Erythroblast (primary cell): ENCODE measurements at regions not wholly inside any gene's neighbourhood (a gene's known extent, or its start where the extent isn't known, plus 50 kb on each side); places are given as distances from the start of the nearest gene placed in this dataset.

Experiments
- DNase-seq, 2 experiments: peaks; one replicate each; lab custom pipeline; 2025; lab: John Stamatoyannopoulos, UW
- GATA1 ChIP-seq: IDR thresholded peaks from 2 replicates; pipeline ENCODE4 v1.6.1; 2011; ENCODE audit warnings: low read depth, mild to moderate bottlenecking, control low read depth, low read length, moderate library complexity
- POLR2A ChIP-seq: IDR thresholded peaks from 2 replicates; pipeline ENCODE4 v1.6.1; 2011; ENCODE audit warnings: mild to moderate bottlenecking, low read length

GRCh38 chr3:177992993-177993970 lies 543.0 kb upstream of the KCNMB2 start:
- DNase-seq = no peak
- TF ChIP-seq POLR2A (no peak), GATA1 (no peak)

- TF ChIP-seq GATA1 (no peak), POLR2A (no peak)
- DNase-seq = no peak
These were observed 541.3 kb upstream of the KCNMB2 start for GRCh38 chr3:177994976-177995375.

- TF ChIP-seq GATA1 = no peak
- TF ChIP-seq POLR2A = no peak
These were observed 540.7 kb upstream of the KCNMB2 start for GRCh38 chr3:177995381-177996085.

GRCh38 chr3:178001670-178002101 lies 534.5 kb upstream of the KCNMB2 start:
- DNase-seq = no peak
- TF ChIP-seq POLR2A (no peak), GATA1 (no peak)

More at GRCh38 chr3:177995381-177996085, 540.7 kb upstream of the KCNMB2 start:
- no peak for DNase-seq

- DNase-seq = no peak
- TF ChIP-seq POLR2A (no peak), GATA1 (no peak)
These were observed 534.1 kb upstream of the KCNMB2 start for GRCh38 chr3:178002113-178002512.

GRCh38 chr3:178003756-178004155 lies 532.5 kb upstream of the KCNMB2 start:
- TF ChIP-seq POLR2A (no peak), GATA1 (no peak)
- DNase-seq = no peak

GRCh38 chr3:178005961-178006360 lies 530.3 kb upstream of the KCNMB2 start:
- DNase-seq = no peak
- TF ChIP-seq POLR2A (no peak), GATA1 (no peak)

GRCh38 chr3:178010306-178010705 lies 525.9 kb upstream of the KCNMB2 start:
- TF ChIP-seq POLR2A = no peak
- no peak for TF ChIP-seq GATA1
- no peak for DNase-seq

- no peak for TF ChIP-seq GATA1
- TF ChIP-seq POLR2A = no peak
- DNase-seq = no peak
These were observed 516.6 kb upstream of the KCNMB2 start for GRCh38 chr3:178019645-178020044.

GRCh38 chr3:178022599-178022998 lies 513.6 kb upstream of the KCNMB2 start:
- DNase-seq = no peak
- TF ChIP-seq GATA1 = no peak
- TF ChIP-seq POLR2A = no peak

GRCh38 chr3:178028933-178029332 lies 507.3 kb upstream of the KCNMB2 start:
- TF ChIP-seq POLR2A = no peak
- TF ChIP-seq GATA1 = no peak
- DNase-seq = no peak

- TF ChIP-seq GATA1 (no peak), POLR2A (no peak)
- DNase-seq = no peak
These were observed 499.6 kb upstream of the KCNMB2 start for GRCh38 chr3:178036451-178037144.

GRCh38 chr3:178041931-178042330 lies 494.3 kb upstream of the KCNMB2 start:
- no peak for DNase-seq
- TF ChIP-seq GATA1 (no peak), POLR2A (no peak)
